Adrenal gland (tissue), 9 donors: ENCODE measurements at regions not wholly inside any gene's neighbourhood (a gene's known extent, or its start where the extent isn't known, plus 50 kb on each side); places are given as distances from the start of the nearest gene placed in this dataset.
"Not testable (repeated sequence)": the region's sequence is repeated elsewhere in the genome, so short reads cannot be mapped to it uniquely, and the experiment has no call there.

Source experiments
- DNase-seq, 7 donors: peaks; one replicate each; pipeline ENCODE4 v3.0.0-alpha.2; 2019 to 2020
- H3K27ac ChIP-seq, 5 donors: fragments of 200-600 bp; sonication (generic) in 4 of 5; 1 replicate in 3 of 5; 2 replicates in 2 of 5; pipeline versions ENCODE4 v1.5.1 to v1.8.0; 2016 to 2020; ENCODE audit warnings: mild to moderate bottlenecking in 1 of 5
- H3K27me3 ChIP-seq: fragments of 200-600 bp; 2 replicates; pipeline ENCODE4 v1.8.0; 2021
- H3K36me3 ChIP-seq, 2 donors: fragments of 200-600 bp; replicated peaks in 1 of 2; 1 replicate in 1 of 2; 2 replicates in 1 of 2; pipeline versions ENCODE4 v1.5.1 to v1.8.0; 2018 to 2022
- H3K4me1 ChIP-seq, 2 donors: fragments of 200-600 bp; replicated peaks in 1 of 2; 1 replicate in 1 of 2; 2 replicates in 1 of 2; pipeline versions ENCODE4 v1.5.1 to v1.8.0; 2018 to 2021
- H3K4me3 ChIP-seq, 4 donors: fragments of 200-600 bp; sonication (generic) in 3 of 4; one replicate each; pipeline ENCODE4 v1.5.1; 2016 to 2018
- H3K9me3 ChIP-seq, 3 donors: fragments of 200-600 bp; sonication (generic) in 1 of 3; replicated peaks in 1 of 3; 1 replicate in 2 of 3; 2 replicates in 1 of 3; pipeline versions ENCODE4 v1.5.1 to v1.8.0; 2016 to 2021
- POLR2A ChIP-seq, 2 donors: fragments of 450-650 bp; IDR thresholded peaks; one replicate each; pipeline ENCODE4 v1.6.1; 2017; ENCODE audit warnings: antibody characterized with exemption in 2 of 2, mild to moderate bottlenecking in 2 of 2, moderate library complexity in 1 of 2
- WGBS, 4 donors: extraction: QIAGEN DNeasy Blood & Tissue Kit in 2 of 4; methylation state at CpG; one replicate each; pipeline versions ENCODE4 v1.1.5 to v1.1.7; 2013 to 2017; 5-methylcytosine and 5-hydroxymethylcytosine counted together
- intact Hi-C, 2 donors: fragments of 100-400 bp; cut with DNase I; formaldehyde crosslinking; loops; one replicate each; pipeline versions ENCODE4 v1.14.1 to v1.15.0; 2022 to 2023
- TF ChIP-seq, protein P1 (sequence below), 6 experiments: fragments of 450-650 bp in 4 of 6; fragments of 200-600 bp in 2 of 6; sonication (generic) in 1 of 6; IDR thresholded peaks; 1 replicate in 5 of 6; 2 replicates in 1 of 6; pipeline versions ENCODE4 v1.5.1 to v1.8.0; 2016 to 2021; ENCODE audit warnings: antibody characterized with exemption in 6 of 6, mild to moderate bottlenecking in 2 of 6, moderate library complexity in 1 of 6
- donor health status: healthy with polysubstance abuse.
- donor health status: Bipolar disorder and iron deficiency.
- donor health status: DM: yes; HTN: yes; CAD: no.
- donor health status: DM: no; HTN: no; CAD: no.
- donor health status: DM: no; HTN: no; CAD: no.

DNA sequence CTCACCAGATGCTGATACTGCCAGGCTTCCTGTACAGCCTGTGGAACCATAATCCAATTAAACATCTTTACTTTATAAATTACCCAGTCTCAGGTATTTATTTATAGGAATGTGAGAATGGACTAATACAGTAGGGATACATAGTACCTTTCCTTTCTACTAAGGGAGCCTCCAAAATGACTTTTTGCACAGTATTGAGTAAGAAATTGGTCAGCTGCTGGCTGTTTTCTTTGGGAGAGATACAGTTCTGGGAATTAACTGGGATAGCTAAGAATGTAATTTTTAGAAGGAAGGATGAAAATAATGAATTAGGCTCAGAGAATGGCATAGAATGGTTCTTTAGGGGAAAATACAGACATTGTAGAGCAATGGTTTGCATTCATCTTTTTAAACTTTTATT lies 426.0 kb upstream of the DDI1 start:
- DNase-seq, result no peak
- H3K36me3 ChIP-seq, result no peaks in the 10 kb centered on the region
- no peaks in the 10 kb centered on the region for H3K9me3 ChIP-seq
- H3K27me3 ChIP-seq, result no peaks in the 10 kb centered on the region
- H3K4me1 ChIP-seq, result no peaks in the 10 kb centered on the region
- TF ChIP-seq POLR2A (IDR thresholded peaks at IDR 0.05), result no peak
- TF ChIP-seq, protein P1, sequence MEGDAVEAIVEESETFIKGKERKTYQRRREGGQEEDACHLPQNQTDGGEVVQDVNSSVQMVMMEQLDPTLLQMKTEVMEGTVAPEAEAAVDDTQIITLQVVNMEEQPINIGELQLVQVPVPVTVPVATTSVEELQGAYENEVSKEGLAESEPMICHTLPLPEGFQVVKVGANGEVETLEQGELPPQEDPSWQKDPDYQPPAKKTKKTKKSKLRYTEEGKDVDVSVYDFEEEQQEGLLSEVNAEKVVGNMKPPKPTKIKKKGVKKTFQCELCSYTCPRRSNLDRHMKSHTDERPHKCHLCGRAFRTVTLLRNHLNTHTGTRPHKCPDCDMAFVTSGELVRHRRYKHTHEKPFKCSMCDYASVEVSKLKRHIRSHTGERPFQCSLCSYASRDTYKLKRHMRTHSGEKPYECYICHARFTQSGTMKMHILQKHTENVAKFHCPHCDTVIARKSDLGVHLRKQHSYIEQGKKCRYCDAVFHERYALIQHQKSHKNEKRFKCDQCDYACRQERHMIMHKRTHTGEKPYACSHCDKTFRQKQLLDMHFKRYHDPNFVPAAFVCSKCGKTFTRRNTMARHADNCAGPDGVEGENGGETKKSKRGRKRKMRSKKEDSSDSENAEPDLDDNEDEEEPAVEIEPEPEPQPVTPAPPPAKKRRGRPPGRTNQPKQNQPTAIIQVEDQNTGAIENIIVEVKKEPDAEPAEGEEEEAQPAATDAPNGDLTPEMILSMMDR (IDR thresholded peaks at IDR 0.05), result no peak
- no peak overlapping the region for H3K4me3 ChIP-seq
- intact Hi-C loops, result no loop called here
- no peak overlapping the region for H3K27ac ChIP-seq

- H3K9me3 ChIP-seq, H3K4me1 ChIP-seq, H3K36me3 ChIP-seq, H3K27me3 ChIP-seq, H3K4me3 ChIP-seq, DNase-seq, intact Hi-C loops, H3K27ac ChIP-seq: not testable (repeated sequence)
- WGBS, 4 donors, result 64 to 73% (median 72%) methylated on average over 7 of the region's 7 CpGs
Measured at GRCh38 chr11:103611526-103612260, 424.7 kb upstream of the DDI1 start.

- intact Hi-C loops, H3K4me1 ChIP-seq, H3K27ac ChIP-seq, DNase-seq, H3K4me3 ChIP-seq, H3K9me3 ChIP-seq, H3K36me3 ChIP-seq, H3K27me3 ChIP-seq: not testable (repeated sequence)
- WGBS, 4 donors, result 88 to 93% (median 91%) methylated on average over 9 of the region's 9 CpGs
Measured at GRCh38 chr11:103612451-103612850, 424.0 kb upstream of the DDI1 start.

DNA sequence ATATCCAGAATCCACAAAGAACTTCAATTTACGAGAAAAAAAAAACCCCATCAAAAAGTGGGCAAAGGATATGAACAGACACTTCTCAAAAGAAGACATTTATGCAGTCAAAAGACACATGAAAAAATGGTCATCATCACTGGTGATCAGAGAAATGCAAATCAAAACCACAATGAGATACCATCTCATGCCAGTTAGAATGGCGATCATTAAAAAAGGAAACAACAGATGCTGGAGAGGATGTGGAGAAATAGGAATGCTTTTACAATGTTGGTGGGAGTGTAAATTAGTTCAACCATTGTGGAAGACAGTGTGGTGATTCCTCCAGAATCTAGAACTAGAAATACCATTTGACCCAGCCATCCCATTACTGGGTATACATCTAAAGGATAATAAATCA lies 419.9 kb upstream of the DDI1 start:
- DNase-seq, H3K4me3 ChIP-seq, H3K27ac ChIP-seq, H3K9me3 ChIP-seq, intact Hi-C loops, H3K36me3 ChIP-seq, H3K4me1 ChIP-seq, H3K27me3 ChIP-seq: not testable (repeated sequence)
- WGBS, 4 donors, result 74 to 82% (median 80%) methylated on average over 2 of the region's 2 CpGs

DNA sequence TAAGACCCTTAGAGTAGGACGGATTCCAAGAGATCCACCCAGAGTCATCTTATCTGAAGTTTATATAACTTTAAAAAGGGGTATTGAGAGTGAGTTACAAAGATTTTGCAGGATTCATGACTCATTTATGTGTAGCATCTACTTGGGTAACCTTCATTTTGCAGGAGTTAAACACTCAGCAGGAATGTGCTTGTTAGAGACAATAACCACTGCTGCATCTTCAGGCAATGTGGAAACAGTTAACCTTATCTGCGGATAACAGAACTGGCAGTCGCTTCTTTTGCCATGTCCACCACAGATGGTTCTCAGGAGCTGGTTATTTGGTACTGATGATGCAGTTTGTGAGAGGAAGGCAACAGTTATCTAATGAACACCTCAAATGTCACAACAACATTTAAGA lies 417.9 kb upstream of the DDI1 start:
- Histone ChIP-seq H3K27ac (no peak overlapping the region), H3K27me3 (no peaks in the 10 kb centered on the region), H3K9me3 (no peaks in the 10 kb centered on the region), H3K4me3 (no peak overlapping the region), H3K4me1 (no peaks in the 10 kb centered on the region), H3K36me3 (no peaks in the 10 kb centered on the region)
- WGBS, 4 donors, result 78 to 89% (median 88%) methylated on average over 3 of the region's 3 CpGs
- no peak for TF ChIP-seq POLR2A (IDR thresholded peaks at IDR 0.05)
- TF ChIP-seq, protein P1 (IDR thresholded peaks at IDR 0.05), result no peak
- DNase-seq, result no peak
- intact Hi-C loops, result no loop called here

DNA sequence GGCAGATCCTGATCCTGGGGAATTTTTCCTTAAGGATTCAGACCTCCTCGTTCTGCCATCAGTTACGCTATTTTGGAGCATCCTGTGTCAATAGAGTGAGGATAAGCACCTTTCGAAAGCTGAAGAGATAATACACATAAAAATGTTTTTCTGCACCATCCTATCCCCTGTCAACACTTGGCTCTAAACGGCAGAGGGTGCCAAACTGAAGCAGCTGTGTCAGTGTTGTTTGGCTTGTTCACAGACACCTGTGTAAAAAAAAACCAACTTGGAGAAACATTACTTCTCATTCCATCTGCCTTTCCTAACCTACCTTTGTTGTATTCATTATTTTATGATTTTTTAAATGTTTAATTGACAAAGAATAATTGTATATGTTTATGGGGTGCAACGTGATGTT lies 417.0 kb upstream of the DDI1 start:
- TF ChIP-seq, protein P1 (IDR thresholded peaks at IDR 0.05), result no peak
- TF ChIP-seq POLR2A (IDR thresholded peaks at IDR 0.05), result no peak
- 64 to 72% (median 68%) methylated on average over 5 of the region's 5 CpGs for WGBS, 4 donors

More for the DNA sequence above, 417.0 kb upstream of the DDI1 start:
- no peak overlapping the region for H3K4me3 ChIP-seq
- H3K4me1 ChIP-seq, result no peaks in the 10 kb centered on the region
- intact Hi-C loops, result no loop called here
- no peaks in the 10 kb centered on the region for H3K36me3 ChIP-seq
- no peak overlapping the region for H3K27ac ChIP-seq
- no peak for DNase-seq
- no peaks in the 10 kb centered on the region for H3K9me3 ChIP-seq
- no peaks in the 10 kb centered on the region for H3K27me3 ChIP-seq
